MCF 10A (cell line): ENCODE measurements at regions not wholly inside any gene's neighbourhood (a gene's known extent, or its start where the extent isn't known, plus 50 kb on each side); places are given as distances from the start of the nearest gene placed in this dataset.
"Not testable (repeated sequence)": the region's sequence is repeated elsewhere in the genome, so short reads cannot be mapped to it uniquely, and the experiment has no call there.

Source experiments
- BruUV-seq: library from RNA; stranded (reverse); fragments of 400-500 nt; replicated peaks from 2 replicates; lab custom pipeline; 2021; lab: Mats Ljungman, UMichigan
- CTCF ChIA-PET: fragments of 300-600 bp; sonication (Branson Sonifier 250); formaldehyde crosslinking; extraction: SDS; loops from one replicate; lab custom pipeline; 2021; ENCODE audit warnings: antibody characterized with exemption, inconsistent platforms; lab: Yijun Ruan, JAX
- POLR2A ChIA-PET: fragments of 300-600, 350-650 bp; sonication (Branson Sonifier 250); formaldehyde crosslinking; extraction: SDS; loops from one replicate; lab custom pipeline; 2020; ENCODE audit warnings: antibody characterized with exemption, inconsistent platforms; lab: Yijun Ruan, JAX
- DNase-seq: peaks from one replicate; pipeline ENCODE4 v3.0.0-alpha.2; 2018; ENCODE audit not compliant: unreplicated experiment
- H3K27ac Mint-ChIP-seq: one replicate; pipeline ENCODE4 v1.8.0; 2022; ENCODE audit warnings: mild to moderate bottlenecking, low read depth, mixed read lengths; ENCODE audit not compliant: unreplicated experiment
- H3K27me3 Mint-ChIP-seq: one replicate; pipeline ENCODE4 v1.8.0; 2022; ENCODE audit warnings: mixed read lengths; ENCODE audit not compliant: insufficient read depth, unreplicated experiment
- H3K36me3 Mint-ChIP-seq: one replicate; pipeline ENCODE4 v1.8.0; 2022; ENCODE audit warnings: mild to moderate bottlenecking, moderate library complexity, mixed read lengths; ENCODE audit not compliant: insufficient read depth, unreplicated experiment
- H3K4me1 Mint-ChIP-seq: one replicate; pipeline ENCODE4 v1.8.0; 2022; ENCODE audit warnings: mixed read lengths; ENCODE audit not compliant: insufficient read depth, unreplicated experiment
- H3K4me3 Mint-ChIP-seq: one replicate; pipeline ENCODE4 v1.8.0; 2022; ENCODE audit warnings: mild to moderate bottlenecking, moderate library complexity, mixed read lengths; ENCODE audit not compliant: unreplicated experiment
- H3K9me3 Mint-ChIP-seq: one replicate; pipeline ENCODE4 v1.8.0; 2022; ENCODE audit warnings: mixed read lengths; ENCODE audit not compliant: unreplicated experiment
- CTCF ChIP-seq: fragments of 200-600 bp; IDR thresholded peaks from one replicate; pipeline ENCODE4 v1.8.0; 2022; ENCODE audit warnings: antibody characterized with exemption, mild to moderate bottlenecking; ENCODE audit not compliant: unreplicated experiment
- intact Hi-C: fragments of 100-400 bp; cut with micrococcal nuclease; formaldehyde crosslinking; loops from 2 replicates; pipeline ENCODE4 v1.14.1; 2022

- intact Hi-C loops, result no loop called here
- no peak overlapping the region for H3K27ac Mint-ChIP-seq
- H3K4me3 Mint-ChIP-seq, result no peak overlapping the region
Measured at GRCh38 chr3:187507266-187507665, 139.1 kb downstream of the RTP4 start.

GRCh38 chr3:187504435-187504834 is 136.2 kb downstream of the RTP4 start:
- DNase-seq, result no peak
- no peak overlapping the region for H3K27ac Mint-ChIP-seq
- BruUV-seq, result no TSS peak
- H3K36me3 Mint-ChIP-seq, result no peaks in the 10 kb centered on the region
- H3K27me3 Mint-ChIP-seq, result peaks cover 65% of the 10 kb centered on the region
- TF ChIP-seq CTCF, result no peak
- no peaks in the 10 kb centered on the region for H3K9me3 Mint-ChIP-seq
- intact Hi-C loops, result no loop called here
- ChIA-PET POLR2A (no interaction called here), CTCF (no interaction called here)
- no peak overlapping the region for H3K4me3 Mint-ChIP-seq
- H3K4me1 Mint-ChIP-seq, result no peaks in the 10 kb centered on the region

More at GRCh38 chr3:187507266-187507665, 139.1 kb downstream of the RTP4 start:
- H3K9me3 Mint-ChIP-seq, result no peaks in the 10 kb centered on the region
- TF ChIP-seq CTCF, result no peak
- H3K4me1 Mint-ChIP-seq, result no peaks in the 10 kb centered on the region
- peaks cover 55% of the 10 kb centered on the region for H3K27me3 Mint-ChIP-seq
- H3K36me3 Mint-ChIP-seq, result no peaks in the 10 kb centered on the region
- CTCF ChIA-PET, result no interaction called here
- POLR2A ChIA-PET, result no interaction called here
- peak; percentile 8 for DNase-seq
- no TSS peak for BruUV-seq

GRCh38 chr3:187498211-187498724 is 130.1 kb downstream of the RTP4 start:
- H3K4me3 Mint-ChIP-seq, result no peak overlapping the region
- DNase-seq, result no peak
- POLR2A ChIA-PET, result no interaction called here
- intact Hi-C loops, result no loop called here
- BruUV-seq, result no TSS peak
- CTCF ChIA-PET, result interaction anchor here (1.0 kb wide), 3 partner anchors 63 to 181 kb away, joined by 3 to 6 read pairs (median 4); no protein-coding TSS in a partner anchor
- H3K36me3 Mint-ChIP-seq, result no peaks in the 10 kb centered on the region
- no peaks in the 10 kb centered on the region for H3K4me1 Mint-ChIP-seq
- H3K27me3 Mint-ChIP-seq, result peaks cover 65% of the 10 kb centered on the region
- H3K27ac Mint-ChIP-seq, result no peak overlapping the region
- H3K9me3 Mint-ChIP-seq, result no peaks in the 10 kb centered on the region
- no peak for TF ChIP-seq CTCF

DNA sequence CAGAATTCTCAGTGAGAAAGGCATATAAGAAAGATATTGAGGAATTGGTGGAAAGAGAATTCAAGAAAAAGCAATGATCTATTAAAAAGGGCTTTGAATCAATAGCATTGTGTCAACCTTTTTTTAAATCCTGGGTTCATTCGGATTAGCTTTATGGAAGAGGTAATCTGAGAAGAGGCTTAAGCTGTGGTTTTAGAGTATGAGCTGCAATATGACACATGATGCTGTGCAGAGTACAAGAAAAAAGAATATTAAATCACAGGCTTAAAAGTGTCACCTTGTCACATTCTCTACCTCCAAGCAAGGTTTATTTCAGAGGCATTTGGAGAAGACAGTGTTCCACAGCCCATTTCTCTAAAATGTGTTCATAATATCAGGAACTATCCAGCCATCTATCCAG is 128.9 kb downstream of the RTP4 start:
- BruUV-seq, result no TSS peak
- POLR2A ChIA-PET, result no interaction called here
- Mint-ChIP-seq H3K36me3 (no peaks in the 10 kb centered on the region), H3K27me3 (peaks cover 75% of the 10 kb centered on the region), H3K4me3 (no peak overlapping the region), H3K27ac (no peak overlapping the region), H3K9me3 (no peaks in the 10 kb centered on the region), H3K4me1 (no peaks in the 10 kb centered on the region)
- no peak for DNase-seq
- CTCF ChIA-PET, result no interaction called here
- intact Hi-C loops, result no loop called here
- no peak for TF ChIP-seq CTCF

DNA sequence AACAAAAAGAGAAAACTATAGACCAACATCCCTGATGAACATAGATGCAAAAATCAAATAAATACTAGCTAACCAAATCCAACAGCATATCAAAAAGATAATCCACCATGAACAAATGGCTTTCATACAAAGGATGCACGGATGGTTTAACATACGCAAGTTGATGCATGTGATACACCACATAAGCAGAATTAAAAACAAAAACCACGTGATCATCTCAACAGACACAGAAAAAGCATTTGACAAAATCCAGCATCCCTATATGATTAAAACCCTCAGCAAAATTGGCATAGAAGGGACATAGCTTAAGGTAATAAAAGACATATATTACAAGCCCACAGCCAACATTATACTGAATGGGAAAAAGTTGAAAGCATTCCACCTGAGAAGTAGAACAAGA is 125.9 kb downstream of the RTP4 start:
- BruUV-seq, result not testable (repeated sequence)

More for the DNA sequence above, 125.9 kb downstream of the RTP4 start:
- intact Hi-C loops, H3K9me3 Mint-ChIP-seq, DNase-seq, H3K27ac Mint-ChIP-seq, H3K4me3 Mint-ChIP-seq, POLR2A ChIA-PET, H3K36me3 Mint-ChIP-seq, H3K4me1 Mint-ChIP-seq: not testable (repeated sequence)
- CTCF ChIA-PET, result interaction anchor here (0.6 kb wide), 2 partner anchors 18 to 357 kb away, joined by 3 to 5 read pairs; no protein-coding TSS in a partner anchor
- H3K27me3 Mint-ChIP-seq, result peaks cover 56% of the 10 kb centered on the region
